H9 (cell line): ENCODE measurements at regions not wholly inside any gene's neighbourhood (a gene's known extent, or its start where the extent isn't known, plus 50 kb on each side); places are given as distances from the start of the nearest gene placed in this dataset.

Experiments
- DNase-seq: peaks from one replicate; pipeline ENCODE4 v3.0.0-alpha.2; 2017
- H2AFZ ChIP-seq: one replicate; pipeline ENCODE4 v1.6.1; 2013; ENCODE audit warnings: mild to moderate bottlenecking, low read length, control low read depth, moderate library complexity
- H2AK5ac ChIP-seq: 2 replicates; pipeline ENCODE4 v1.6.1; 2013; ENCODE audit warnings: low read length, control low read depth, mixed read lengths; ENCODE audit not compliant: insufficient read length
- H2BK120ac ChIP-seq: one replicate; pipeline ENCODE4 v1.6.1; 2013; ENCODE audit warnings: low read depth, mild to moderate bottlenecking, low read length, control low read depth, inconsistent platforms; ENCODE audit not compliant: poor library complexity, severe bottlenecking
- H2BK12ac ChIP-seq: 2 replicates; pipeline ENCODE4 v1.6.1; 2013; ENCODE audit warnings: low read length, control low read depth, mixed read lengths, low read depth; ENCODE audit not compliant: insufficient read length
- H2BK15ac ChIP-seq: 2 replicates; pipeline ENCODE4 v1.6.1; 2013; ENCODE audit warnings: low read depth, low read length, control low read depth
- H2BK20ac ChIP-seq: one replicate; pipeline ENCODE4 v1.6.1; 2013; ENCODE audit warnings: low read depth, mild to moderate bottlenecking, low read length, control low read depth, inconsistent platforms; ENCODE audit not compliant: poor library complexity, severe bottlenecking
- H2BK5ac ChIP-seq: 2 replicates; pipeline ENCODE4 v1.6.1; 2013; ENCODE audit warnings: low read length, control low read depth, mixed read lengths; ENCODE audit not compliant: insufficient read length
- H3K14ac ChIP-seq: 2 replicates; pipeline ENCODE4 v1.6.1; 2013; ENCODE audit warnings: low read length, control low read depth; ENCODE audit not compliant: insufficient read depth
- H3K18ac ChIP-seq: 2 replicates; pipeline ENCODE4 v1.6.1; 2013; ENCODE audit warnings: low read depth, mild to moderate bottlenecking, mixed read lengths, low read length, control low read depth; ENCODE audit not compliant: insufficient read length
- H3K23ac ChIP-seq: 2 replicates; pipeline ENCODE4 v1.6.1; 2013; ENCODE audit warnings: low read length, control low read depth, mixed read lengths, low read depth; ENCODE audit not compliant: insufficient read length
- H3K23me2 ChIP-seq: 2 replicates; pipeline ENCODE4 v1.6.1; 2013; ENCODE audit warnings: low read depth, mild to moderate bottlenecking, mixed read lengths, low read length, control low read depth; ENCODE audit not compliant: insufficient read length, poor library complexity, severe bottlenecking
- H3K27ac ChIP-seq: 2 replicates; pipeline ENCODE4 v1.5.1; 2013; ENCODE audit warnings: low read length, control low read depth, mixed read lengths, low read depth; ENCODE audit not compliant: insufficient read length
- H3K27me3 ChIP-seq: 2 replicates; pipeline ENCODE4 v1.6.1; 2013; ENCODE audit warnings: low read length, control low read depth, inconsistent platforms; ENCODE audit not compliant: insufficient read depth
- H3K4ac ChIP-seq: 2 replicates; pipeline ENCODE4 v1.6.1; 2013; ENCODE audit warnings: low read depth, mild to moderate bottlenecking, control low read depth, inconsistent platforms, low read length, moderate library complexity
- H3K4me1 ChIP-seq: 2 replicates; pipeline ENCODE4 v1.6.1; 2013; ENCODE audit warnings: low read length, control low read depth, inconsistent platforms; ENCODE audit not compliant: insufficient read depth
- H3K4me2 ChIP-seq: 2 replicates; pipeline ENCODE4 v1.6.1; 2013; ENCODE audit warnings: low read length, control low read depth, mixed read lengths; ENCODE audit not compliant: insufficient read length, insufficient read depth
- H3K56ac ChIP-seq: 2 replicates; pipeline ENCODE4 v1.6.1; 2013; ENCODE audit warnings: low read depth, mild to moderate bottlenecking, mixed read lengths, low read length, control low read depth; ENCODE audit not compliant: insufficient read length
- H3K79me1 ChIP-seq: 2 replicates; pipeline ENCODE4 v1.6.1; 2013; ENCODE audit warnings: low read depth, mild to moderate bottlenecking, moderate library complexity, low read length, control low read depth, inconsistent platforms; ENCODE audit not compliant: insufficient read depth, poor library complexity, severe bottlenecking
- H3K79me2 ChIP-seq: 2 replicates; pipeline ENCODE4 v1.6.1; 2013; ENCODE audit warnings: low read length, control low read depth, inconsistent platforms; ENCODE audit not compliant: insufficient read depth
- H3K9ac ChIP-seq: 2 replicates; pipeline ENCODE4 v1.6.1; 2013; ENCODE audit warnings: low read length, control low read depth, mixed read lengths; ENCODE audit not compliant: insufficient read length; ENCODE audit errors: extremely low read depth
- H3K9me3 ChIP-seq: one replicate; pipeline ENCODE4 v1.6.1; 2013; ENCODE audit warnings: low read depth, low read length, inconsistent platforms; ENCODE audit not compliant: control insufficient read depth
- H3T11ph ChIP-seq: one replicate; pipeline ENCODE4 v1.6.1; 2013; ENCODE audit warnings: mild to moderate bottlenecking, low read length, control low read depth, inconsistent platforms
- H4K20me1 ChIP-seq: one replicate; pipeline ENCODE4 v1.6.1; 2013; ENCODE audit not compliant: control insufficient read depth, insufficient read length, insufficient read depth
- H4K5ac ChIP-seq: 2 replicates; pipeline ENCODE4 v1.6.1; 2013; ENCODE audit warnings: low read depth, mild to moderate bottlenecking, mixed read lengths, low read length, control low read depth; ENCODE audit not compliant: insufficient read length
- H4K8ac ChIP-seq: replicated peaks from 2 replicates; pipeline ENCODE4 v1.6.1; 2013; ENCODE audit warnings: low read length, control low read depth, mixed read lengths, low read depth; ENCODE audit not compliant: insufficient read length
- H4K91ac ChIP-seq: 2 replicates; pipeline ENCODE4 v1.6.1; 2013; ENCODE audit warnings: low read depth, mild to moderate bottlenecking, moderate library complexity, mixed read lengths, low read length, control low read depth; ENCODE audit not compliant: insufficient read length
- H3K27ac Mint-ChIP-seq, 3 experiments: 2 replicates in 2 of 3; 3 replicates in 1 of 3; pipeline ENCODE4 v1.8.0; 2020 to 2021; ENCODE audit warnings: mixed read lengths in 3 of 3, mild to moderate bottlenecking in 1 of 3, moderate library complexity in 1 of 3
- H3K27me3 Mint-ChIP-seq: 2 replicates; pipeline ENCODE4 v1.8.0; 2021; ENCODE audit warnings: low read depth, mild to moderate bottlenecking, moderate library complexity, mixed read lengths
- H3K36me3 Mint-ChIP-seq, 3 experiments: 2 replicates in 2 of 3; 3 replicates in 1 of 3; pipeline ENCODE4 v1.8.0; 2020 to 2021; ENCODE audit warnings: low read depth in 3 of 3, mixed read lengths in 3 of 3; ENCODE audit not compliant: insufficient read depth in 1 of 3
- H3K4me1 Mint-ChIP-seq, 2 experiments: 2 replicates each; pipeline ENCODE4 v1.8.0; 2020; ENCODE audit warnings: mixed read lengths in 2 of 2
- H3K4me3 Mint-ChIP-seq, 2 experiments: 2 replicates in 1 of 2; 3 replicates in 1 of 2; pipeline ENCODE4 v1.8.0; 2020 to 2021; ENCODE audit warnings: mild to moderate bottlenecking in 2 of 2, mixed read lengths in 2 of 2, moderate library complexity in 1 of 2
- H3K9me3 Mint-ChIP-seq, 2 experiments: 2 replicates in 1 of 2; 3 replicates in 1 of 2; pipeline ENCODE4 v1.8.0; 2020; ENCODE audit warnings: mild to moderate bottlenecking in 2 of 2, mixed read lengths in 2 of 2, moderate library complexity in 1 of 2
- WGBS: extraction: QIAGEN DNeasy Blood & Tissue Kit; methylation state at CpG from one replicate; pipeline ENCODE4 v1.1.7; 2013; ENCODE audit warnings: missing lambda C conversion rate, low lambda C conversion rate, mixed read lengths; ENCODE audit not compliant: insufficient read length; ENCODE audit errors: extremely low coverage; 5-methylcytosine and 5-hydroxymethylcytosine counted together
- TF ChIP-seq, protein P1 (sequence below): fragments of 200-600 bp; sonication (generic); conservative IDR thresholded peaks from 3 replicates; pipeline ENCODE4 v1.8.0; 2021; ENCODE audit warnings: antibody characterized with exemption, mild to moderate bottlenecking

DNA sequence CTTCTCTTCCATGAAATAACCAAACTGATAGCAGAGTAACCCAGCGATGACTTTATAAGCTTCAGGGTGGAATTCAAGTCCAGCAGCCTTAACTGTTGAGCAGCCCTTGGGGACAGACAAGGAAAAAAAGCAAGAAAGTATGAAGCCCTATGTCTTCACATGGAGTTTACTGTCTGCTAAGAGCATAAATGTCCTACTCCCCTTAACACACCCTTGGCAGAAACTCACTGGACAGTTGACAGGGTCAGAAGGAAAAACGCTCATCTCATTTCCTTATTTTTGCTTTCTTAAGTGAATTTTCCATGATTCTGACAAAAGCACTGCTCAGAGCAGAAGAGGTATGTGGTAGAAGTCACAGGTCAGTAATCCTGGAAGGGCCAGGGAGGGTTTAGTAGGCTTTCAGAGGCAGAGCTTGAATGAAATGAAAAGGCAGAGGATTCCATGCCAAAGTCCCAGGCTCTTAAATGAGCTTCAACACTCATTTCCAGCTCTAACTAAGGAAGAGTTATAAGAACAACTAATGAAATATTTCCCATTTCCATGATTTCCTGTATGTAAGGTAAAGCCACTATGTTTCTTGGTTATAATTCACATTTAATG is 683.3 kb upstream of the KLHL29 start:
- no peak overlapping the region for H4K91ac ChIP-seq
- H3K14ac ChIP-seq = no peak overlapping the region
- H3K27me3 ChIP-seq = no peaks in the 10 kb centered on the region
- H3K4ac ChIP-seq = no peak overlapping the region
- H4K8ac ChIP-seq = no peak overlapping the region
- H3K4me2 ChIP-seq = no peak overlapping the region
- no peak overlapping the region for H2BK15ac ChIP-seq
- H3K27me3 Mint-ChIP-seq = no peaks in the 10 kb centered on the region; the same call in 1 of the 2 replicates
- H3T11ph ChIP-seq = no peak overlapping the region
- H2BK5ac ChIP-seq = no peak overlapping the region
- H3K23me2 ChIP-seq = no peaks in the 10 kb centered on the region
- H3K4me1 ChIP-seq = no peaks in the 10 kb centered on the region
- no peaks in the 10 kb centered on the region for H3K79me2 ChIP-seq
- no peak overlapping the region for H3K4me3 Mint-ChIP-seq
- H2BK12ac ChIP-seq = no peak overlapping the region
- no peak overlapping the region for H3K56ac ChIP-seq
- no peak for DNase-seq
- no peaks in the 10 kb centered on the region for H4K20me1 ChIP-seq
- H3K9me3 ChIP-seq = no peaks in the 10 kb centered on the region
- no peaks in the 10 kb centered on the region for H3K4me1 Mint-ChIP-seq
- H3K27ac ChIP-seq = no peak overlapping the region
- no peak overlapping the region for H2BK120ac ChIP-seq
- WGBS = no CpG with 5 or more reads among the region's 2 CpGs
- no peaks in the 10 kb centered on the region for H3K9me3 Mint-ChIP-seq
- TF ChIP-seq, protein P1, sequence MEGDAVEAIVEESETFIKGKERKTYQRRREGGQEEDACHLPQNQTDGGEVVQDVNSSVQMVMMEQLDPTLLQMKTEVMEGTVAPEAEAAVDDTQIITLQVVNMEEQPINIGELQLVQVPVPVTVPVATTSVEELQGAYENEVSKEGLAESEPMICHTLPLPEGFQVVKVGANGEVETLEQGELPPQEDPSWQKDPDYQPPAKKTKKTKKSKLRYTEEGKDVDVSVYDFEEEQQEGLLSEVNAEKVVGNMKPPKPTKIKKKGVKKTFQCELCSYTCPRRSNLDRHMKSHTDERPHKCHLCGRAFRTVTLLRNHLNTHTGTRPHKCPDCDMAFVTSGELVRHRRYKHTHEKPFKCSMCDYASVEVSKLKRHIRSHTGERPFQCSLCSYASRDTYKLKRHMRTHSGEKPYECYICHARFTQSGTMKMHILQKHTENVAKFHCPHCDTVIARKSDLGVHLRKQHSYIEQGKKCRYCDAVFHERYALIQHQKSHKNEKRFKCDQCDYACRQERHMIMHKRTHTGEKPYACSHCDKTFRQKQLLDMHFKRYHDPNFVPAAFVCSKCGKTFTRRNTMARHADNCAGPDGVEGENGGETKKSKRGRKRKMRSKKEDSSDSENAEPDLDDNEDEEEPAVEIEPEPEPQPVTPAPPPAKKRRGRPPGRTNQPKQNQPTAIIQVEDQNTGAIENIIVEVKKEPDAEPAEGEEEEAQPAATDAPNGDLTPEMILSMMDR = no peak
- H3K18ac ChIP-seq = no peak overlapping the region
- H3K9ac ChIP-seq = no peak overlapping the region
- H2AK5ac ChIP-seq = no peak overlapping the region
- peak overlapping the region; percentile 29 for H2AFZ ChIP-seq
- H2BK20ac ChIP-seq = no peak overlapping the region
- no peaks in the 10 kb centered on the region for H3K79me1 ChIP-seq
- no peaks in the 10 kb centered on the region for H3K36me3 Mint-ChIP-seq
- 0 out of 7 replicates have a peak overlapping the region, but pooled peaks of 1 of the 3 experiments have one; percentile 14 for H3K27ac Mint-ChIP-seq
- H3K23ac ChIP-seq = no peak overlapping the region
- no peak overlapping the region for H4K5ac ChIP-seq
